A549 (cell line): ENCODE measurements at regions not wholly inside any gene's neighbourhood (a gene's known extent, or its start where the extent isn't known, plus 50 kb on each side); places are given as distances from the start of the nearest gene placed in this dataset.

ENCODE experiments used
- ATAC-seq, 2 experiments: fragments of 200-7000 bp in 1 of 2; fragments of >200 bp in 1 of 2; cut with Nextera tagmentation in 1 of 2; cut with Tn5 transposase in 1 of 2; 3 replicates each; pipeline versions ENCODE4 v1.8.0 to v1.9.1; 2018 to 2020; ENCODE audit warnings: mild to moderate bottlenecking in 1 of 2, moderate library complexity in 1 of 2
- CTCF ChIA-PET: fragments of 300-600 bp; sonication (Branson Sonifier 250); formaldehyde crosslinking; extraction: SDS; loops from one replicate; lab custom pipeline; 2021; ENCODE audit warnings: antibody characterized with exemption, inconsistent platforms; lab: Yijun Ruan, JAX
- POLR2A ChIA-PET: fragments of 350-600 bp; formaldehyde crosslinking; extraction: SDS; loops from one replicate; lab custom pipeline; 2021; ENCODE audit warnings: antibody characterized with exemption, inconsistent platforms; lab: Yijun Ruan, JAX
- DNase-seq, 2 experiments: peaks; one replicate each; pipeline versions ENCODE4 v3.0.0 to v3.0.0-alpha.2; 2011 to 2016; ENCODE audit warnings: low read depth in 1 of 2, low spot score in 1 of 2
- FAIRE-seq: peaks from 2 replicates; lab custom pipeline; 2011; peaks lifted over from hg19 to GRCh38; lab: Jason Lieb, UNC
- H3K27ac ChIP-seq, 2 experiments: fragments of >200 bp; sonication (Bioruptor Twin); formaldehyde crosslinking; 3 replicates each; pipeline ENCODE4 v1.5.1; 2016 to 2017
- H3K4me1 ChIP-seq: fragments of >200 bp; sonication (Bioruptor Twin); formaldehyde crosslinking; 3 replicates; pipeline ENCODE4 v1.6.1; 2016
- H3K4me2 ChIP-seq: fragments of >200 bp; sonication (Bioruptor Twin); formaldehyde crosslinking; 3 replicates; pipeline ENCODE4 v1.6.1; 2016
- H3K4me3 ChIP-seq: fragments of >200 bp; sonication (Bioruptor Twin); formaldehyde crosslinking; 3 replicates; pipeline ENCODE4 v1.5.1; 2016
- H3K9me3 ChIP-seq: fragments of >200 bp; sonication (Bioruptor Twin); formaldehyde crosslinking; 3 replicates; pipeline ENCODE4 v1.6.1; 2016
- CHD2 ChIP-seq: fragments of 150-350 bp; IDR thresholded peaks from 2 replicates; pipeline ENCODE4 v1.6.1; 2014; ENCODE audit warnings: low read length; ENCODE audit not compliant: partially characterized antibody
- FOSL2 ChIP-seq, 2 experiments: fragments of 450-650 bp in 1 of 2; fragments of >200 bp in 1 of 2; sonication (Bioruptor Twin) in 1 of 2; formaldehyde crosslinking; IDR thresholded peaks; 2 replicates each; pipeline versions ENCODE4 v1.5.0 to v1.6.1; 2016 to 2020; ENCODE audit warnings: mild to moderate bottlenecking in 1 of 2, moderate library complexity in 1 of 2
- FOXS1 ChIP-seq: fragments of 250-450 bp; sonication (Bioruptor Pico); IDR thresholded peaks from 2 replicates; pipeline ENCODE4 v1.5.0; 2020; ENCODE audit warnings: mild to moderate bottlenecking, moderate library complexity
- HDAC2 ChIP-seq: fragments of 200-600 bp; sonication (generic); IDR thresholded peaks from 2 replicates; pipeline ENCODE4 v1.6.1; 2016
- HEYL ChIP-seq: fragments of 250-450 bp; sonication (Bioruptor Pico); IDR thresholded peaks from 2 replicates; pipeline ENCODE4 v1.8.0; 2021; ENCODE audit warnings: mild to moderate bottlenecking, moderate library complexity
- HOXA7 ChIP-seq: fragments of 250-450 bp; sonication (Bioruptor Pico); IDR thresholded peaks from 2 replicates; pipeline ENCODE4 v1.5.0; 2020; ENCODE audit warnings: mild to moderate bottlenecking, moderate library complexity
- JUN ChIP-seq, 2 experiments: fragments of >200 bp; sonication (Bioruptor Twin); formaldehyde crosslinking; IDR thresholded peaks; 2 replicates in 1 of 2; 3 replicates in 1 of 2; pipeline ENCODE4 v1.6.1; 2016 to 2017
- JUNB ChIP-seq: fragments of >200 bp; sonication (Bioruptor Twin); formaldehyde crosslinking; IDR thresholded peaks from 2 replicates; pipeline ENCODE4 v1.6.1; 2016
- KDM1A ChIP-seq: fragments of 200-600 bp; sonication (generic); IDR thresholded peaks from 2 replicates; pipeline ENCODE4 v1.6.1; 2016; ENCODE audit warnings: low read depth, mild to moderate bottlenecking
- KDM5A ChIP-seq: fragments of 200-600 bp; sonication (generic); IDR thresholded peaks from 2 replicates; pipeline ENCODE4 v1.6.1; 2016; ENCODE audit warnings: antibody characterized with exemption, mild to moderate bottlenecking
- MYC ChIP-seq: IDR thresholded peaks from 2 replicates; pipeline ENCODE4 v1.6.1; 2012; ENCODE audit warnings: mild to moderate bottlenecking, inconsistent platforms, low read length, improper control_type of control experiment, borderline replicate concordance
- NPAS2 ChIP-seq: fragments of 250-450 bp; sonication (Bioruptor Pico); IDR thresholded peaks from 2 replicates; pipeline ENCODE4 v1.8.0; 2022; ENCODE audit warnings: mild to moderate bottlenecking, moderate library complexity, borderline replicate concordance
- RARB ChIP-seq: fragments of 250-450 bp; sonication (Bioruptor Pico); IDR thresholded peaks from 2 replicates; pipeline ENCODE4 v1.8.0; 2021; ENCODE audit warnings: mild to moderate bottlenecking, moderate library complexity
- SMC3 ChIP-seq: fragments of >200 bp; sonication (Bioruptor Twin); formaldehyde crosslinking; IDR thresholded peaks from 3 replicates; pipeline ENCODE4 v1.6.1; 2018; ENCODE audit warnings: inconsistent platforms
- SREBF2 ChIP-seq: fragments of 450-650 bp; IDR thresholded peaks from 2 replicates; pipeline ENCODE4 v1.6.1; 2014; ENCODE audit warnings: mild to moderate bottlenecking, moderate library complexity
- TFCP2L1 ChIP-seq: fragments of 250-450 bp; sonication (Bioruptor Pico); IDR thresholded peaks from 2 replicates; pipeline ENCODE4 v1.5.0; 2021; ENCODE audit warnings: mild to moderate bottlenecking
- ZC3H11A ChIP-seq: fragments of 450-650 bp; IDR thresholded peaks from 2 replicates; pipeline ENCODE4 v1.6.1; 2014; ENCODE audit warnings: antibody characterized with exemption, mild to moderate bottlenecking
- ZFP36 ChIP-seq: fragments of 450-650 bp; IDR thresholded peaks from 2 replicates; pipeline ENCODE4 v1.6.1; 2014; ENCODE audit warnings: borderline replicate concordance; ENCODE audit not compliant: partially characterized antibody
- ZNF302 ChIP-seq: fragments of 250-450 bp; sonication (Bioruptor Pico); IDR thresholded peaks from 2 replicates; pipeline ENCODE4 v1.9.0; 2021; ENCODE audit warnings: inconsistent platforms, mild to moderate bottlenecking, moderate library complexity
- ZSCAN20 ChIP-seq: fragments of 250-450 bp; sonication (Bioruptor Pico); IDR thresholded peaks from 2 replicates; pipeline ENCODE4 v1.8.0; 2022; ENCODE audit warnings: mild to moderate bottlenecking, moderate library complexity
- WGBS: methylation state at CpG from one replicate; pipeline ENCODE4 v1.1.6; 2017; ENCODE audit errors: missing lambda C conversion rate; 5-methylcytosine and 5-hydroxymethylcytosine counted together
- TF ChIP-seq, protein P1 (sequence below): IDR thresholded peaks from 2 replicates; pipeline ENCODE4 v1.6.1; 2012
- TF ChIP-seq, protein P2 (sequence below): IDR thresholded peaks from 2 replicates; pipeline ENCODE4 v1.6.1; 2012; ENCODE audit warnings: low read depth, borderline replicate concordance
- TF ChIP-seq, protein P3 (sequence below): fragments of 250-450 bp; sonication (Bioruptor Pico); IDR thresholded peaks from 2 replicates; pipeline ENCODE4 v1.5.0; 2020; ENCODE audit warnings: low read depth, mild to moderate bottlenecking, moderate library complexity
- TF ChIP-seq, protein P4 (sequence below): fragments of >200 bp; sonication (Bioruptor Twin); formaldehyde crosslinking; IDR thresholded peaks from 3 replicates; pipeline ENCODE4 v1.5.1; 2016
- TF ChIP-seq, protein P5 (sequence below): fragments of >200 bp; sonication (Bioruptor Twin); formaldehyde crosslinking; IDR thresholded peaks from 2 replicates; pipeline ENCODE4 v1.6.1; 2016
- TF ChIP-seq, protein P6 (sequence below): fragments of >200 bp; sonication (Bioruptor Twin); formaldehyde crosslinking; IDR thresholded peaks from 3 replicates; pipeline ENCODE4 v1.6.1; 2016
- TF ChIP-seq, protein P7 (sequence below): fragments of 150-350 bp; IDR thresholded peaks from 2 replicates; pipeline ENCODE4 v1.6.1; 2014; ENCODE audit warnings: low read depth, mild to moderate bottlenecking, low read length
- TF ChIP-seq, protein P8 (sequence below): fragments of 450-650 bp; IDR thresholded peaks from 2 replicates; pipeline ENCODE4 v1.6.1; 2014; ENCODE audit warnings: antibody characterized with exemption

DNA sequence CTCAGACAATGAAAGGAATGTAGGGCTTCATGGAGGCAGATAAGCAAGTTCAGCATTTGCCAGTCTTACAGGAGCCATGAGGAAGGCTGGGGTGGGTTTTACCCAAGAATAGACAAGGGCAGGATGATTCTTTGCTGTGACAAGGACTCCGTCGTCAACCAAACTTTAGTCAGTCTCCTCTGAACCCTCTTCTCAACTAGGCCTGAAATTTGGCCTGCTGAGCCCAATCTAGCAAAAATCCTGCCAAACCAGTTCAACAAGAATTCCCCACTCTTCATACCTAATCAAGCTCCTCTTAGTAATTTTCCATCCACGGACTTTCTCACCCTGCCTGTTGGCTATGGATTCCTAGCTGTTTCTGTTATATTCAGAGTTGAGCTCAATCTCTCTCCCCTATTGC is 280.5 kb downstream of the TBL1XR1 start:
- no peak for FAIRE-seq
- DNase-seq = no peak
- ChIA-PET CTCF (no interaction called here), POLR2A (no interaction called here)
- H3K27ac ChIP-seq = no peak overlapping the region
- H3K9me3 ChIP-seq = no peaks in the 10 kb centered on the region
- H3K4me3 ChIP-seq = no peak overlapping the region
- H3K4me2 ChIP-seq = no peak overlapping the region
- H3K4me1 ChIP-seq = no peaks in the 10 kb centered on the region
- 61% methylated on average over 3 of the region's 3 CpGs for WGBS
- ATAC-seq = no peak
- no peak for TF ChIP-seq HDAC2
- TF ChIP-seq, protein P1, sequence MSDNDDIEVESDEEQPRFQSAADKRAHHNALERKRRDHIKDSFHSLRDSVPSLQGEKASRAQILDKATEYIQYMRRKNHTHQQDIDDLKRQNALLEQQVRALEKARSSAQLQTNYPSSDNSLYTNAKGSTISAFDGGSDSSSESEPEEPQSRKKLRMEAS = no peak
- TF ChIP-seq, protein P2, sequence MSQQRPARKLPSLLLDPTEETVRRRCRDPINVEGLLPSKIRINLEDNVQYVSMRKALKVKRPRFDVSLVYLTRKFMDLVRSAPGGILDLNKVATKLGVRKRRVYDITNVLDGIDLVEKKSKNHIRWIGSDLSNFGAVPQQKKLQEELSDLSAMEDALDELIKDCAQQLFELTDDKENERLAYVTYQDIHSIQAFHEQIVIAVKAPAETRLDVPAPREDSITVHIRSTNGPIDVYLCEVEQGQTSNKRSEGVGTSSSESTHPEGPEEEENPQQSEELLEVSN = no peak
- TF ChIP-seq JUNB = no peak
- no peak for TF ChIP-seq FOXS1 (CRISPR knock-in tag)
- TF ChIP-seq ZSCAN20 = no peak
- TF ChIP-seq KDM5A = no peak
- no peak for TF ChIP-seq SREBF2
- no peak for TF ChIP-seq ZFP36
- no peak for TF ChIP-seq HEYL (CRISPR knock-in tag)
- no peak for TF ChIP-seq ZNF302 (CRISPR knock-in tag)
- TF ChIP-seq, protein P3, sequence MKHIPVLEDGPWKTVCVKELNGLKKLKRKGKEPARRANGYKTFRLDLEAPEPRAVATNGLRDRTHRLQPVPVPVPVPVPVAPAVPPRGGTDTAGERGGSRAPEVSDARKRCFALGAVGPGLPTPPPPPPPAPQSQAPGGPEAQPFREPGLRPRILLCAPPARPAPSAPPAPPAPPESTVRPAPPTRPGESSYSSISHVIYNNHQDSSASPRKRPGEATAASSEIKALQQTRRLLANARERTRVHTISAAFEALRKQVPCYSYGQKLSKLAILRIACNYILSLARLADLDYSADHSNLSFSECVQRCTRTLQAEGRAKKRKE (CRISPR knock-in tag) = no peak
- no peak for TF ChIP-seq JUN (IDR thresholded peaks at IDR 0.05)
- TF ChIP-seq, protein P4, sequence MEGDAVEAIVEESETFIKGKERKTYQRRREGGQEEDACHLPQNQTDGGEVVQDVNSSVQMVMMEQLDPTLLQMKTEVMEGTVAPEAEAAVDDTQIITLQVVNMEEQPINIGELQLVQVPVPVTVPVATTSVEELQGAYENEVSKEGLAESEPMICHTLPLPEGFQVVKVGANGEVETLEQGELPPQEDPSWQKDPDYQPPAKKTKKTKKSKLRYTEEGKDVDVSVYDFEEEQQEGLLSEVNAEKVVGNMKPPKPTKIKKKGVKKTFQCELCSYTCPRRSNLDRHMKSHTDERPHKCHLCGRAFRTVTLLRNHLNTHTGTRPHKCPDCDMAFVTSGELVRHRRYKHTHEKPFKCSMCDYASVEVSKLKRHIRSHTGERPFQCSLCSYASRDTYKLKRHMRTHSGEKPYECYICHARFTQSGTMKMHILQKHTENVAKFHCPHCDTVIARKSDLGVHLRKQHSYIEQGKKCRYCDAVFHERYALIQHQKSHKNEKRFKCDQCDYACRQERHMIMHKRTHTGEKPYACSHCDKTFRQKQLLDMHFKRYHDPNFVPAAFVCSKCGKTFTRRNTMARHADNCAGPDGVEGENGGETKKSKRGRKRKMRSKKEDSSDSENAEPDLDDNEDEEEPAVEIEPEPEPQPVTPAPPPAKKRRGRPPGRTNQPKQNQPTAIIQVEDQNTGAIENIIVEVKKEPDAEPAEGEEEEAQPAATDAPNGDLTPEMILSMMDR = no peak
- TF ChIP-seq RARB (CRISPR knock-in tag) = no peak
- TF ChIP-seq, protein P5, sequence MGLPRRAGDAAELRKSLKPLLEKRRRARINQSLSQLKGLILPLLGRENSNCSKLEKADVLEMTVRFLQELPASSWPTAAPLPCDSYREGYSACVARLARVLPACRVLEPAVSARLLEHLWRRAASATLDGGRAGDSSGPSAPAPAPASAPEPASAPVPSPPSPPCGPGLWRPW = no peak

DNA sequence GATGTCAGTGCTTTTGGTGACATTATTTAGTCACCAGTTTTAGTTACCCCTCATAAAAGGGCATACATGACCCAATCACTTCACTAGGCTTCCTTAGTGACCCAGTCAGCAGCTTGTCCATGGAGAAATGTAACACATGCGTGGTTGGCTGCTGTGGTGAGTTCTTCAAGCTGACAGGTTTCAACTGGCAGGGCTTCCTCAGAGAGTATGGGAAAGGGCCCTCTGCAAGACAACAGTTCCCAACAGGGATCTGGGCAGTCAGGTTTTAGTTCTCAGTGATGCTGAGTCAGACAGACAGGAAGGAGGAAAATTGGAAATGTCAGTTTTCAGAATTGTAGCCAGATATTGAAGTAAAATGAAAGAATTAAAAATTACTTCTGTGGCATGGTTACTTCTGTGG is 282.5 kb downstream of the TBL1XR1 start:
- H3K27ac ChIP-seq = no peak overlapping the region
- no peaks in the 10 kb centered on the region for H3K4me1 ChIP-seq
- POLR2A ChIA-PET = no interaction called here
- ATAC-seq (no peak), FAIRE-seq (no peak), DNase-seq (no peak)
- CTCF ChIA-PET = no interaction called here
- H3K4me2 ChIP-seq = no peak overlapping the region
- no peak for TF ChIP-seq MYC
- TF ChIP-seq ZC3H11A = no peak
- TF ChIP-seq, protein P1 = no peak
- no peak for TF ChIP-seq CHD2
- no peak for TF ChIP-seq TFCP2L1 (CRISPR knock-in tag)
- no peak for TF ChIP-seq KDM1A
- TF ChIP-seq, protein P6, sequence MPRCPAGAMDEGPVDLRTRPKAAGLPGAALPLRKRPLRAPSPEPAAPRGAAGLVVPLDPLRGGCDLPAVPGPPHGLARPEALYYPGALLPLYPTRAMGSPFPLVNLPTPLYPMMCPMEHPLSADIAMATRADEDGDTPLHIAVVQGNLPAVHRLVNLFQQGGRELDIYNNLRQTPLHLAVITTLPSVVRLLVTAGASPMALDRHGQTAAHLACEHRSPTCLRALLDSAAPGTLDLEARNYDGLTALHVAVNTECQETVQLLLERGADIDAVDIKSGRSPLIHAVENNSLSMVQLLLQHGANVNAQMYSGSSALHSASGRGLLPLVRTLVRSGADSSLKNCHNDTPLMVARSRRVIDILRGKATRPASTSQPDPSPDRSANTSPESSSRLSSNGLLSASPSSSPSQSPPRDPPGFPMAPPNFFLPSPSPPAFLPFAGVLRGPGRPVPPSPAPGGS = no peak
- no peak for TF ChIP-seq FOSL2 (IDR thresholded peaks at IDR 0.05)
- TF ChIP-seq FOSL2 (CRISPR knock-in tag; IDR thresholded peaks at IDR 0.05) = no peak
- TF ChIP-seq SMC3 = no peak
- TF ChIP-seq NPAS2 (CRISPR knock-in tag) = no peak
- no peak for TF ChIP-seq HOXA7 (CRISPR knock-in tag)
- TF ChIP-seq, protein P7, sequence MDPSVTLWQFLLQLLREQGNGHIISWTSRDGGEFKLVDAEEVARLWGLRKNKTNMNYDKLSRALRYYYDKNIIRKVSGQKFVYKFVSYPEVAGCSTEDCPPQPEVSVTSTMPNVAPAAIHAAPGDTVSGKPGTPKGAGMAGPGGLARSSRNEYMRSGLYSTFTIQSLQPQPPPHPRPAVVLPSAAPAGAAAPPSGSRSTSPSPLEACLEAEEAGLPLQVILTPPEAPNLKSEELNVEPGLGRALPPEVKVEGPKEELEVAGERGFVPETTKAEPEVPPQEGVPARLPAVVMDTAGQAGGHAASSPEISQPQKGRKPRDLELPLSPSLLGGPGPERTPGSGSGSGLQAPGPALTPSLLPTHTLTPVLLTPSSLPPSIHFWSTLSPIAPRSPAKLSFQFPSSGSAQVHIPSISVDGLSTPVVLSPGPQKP = no peak
- no peak for TF ChIP-seq ZNF302 (CRISPR knock-in tag)
- TF ChIP-seq, protein P8, sequence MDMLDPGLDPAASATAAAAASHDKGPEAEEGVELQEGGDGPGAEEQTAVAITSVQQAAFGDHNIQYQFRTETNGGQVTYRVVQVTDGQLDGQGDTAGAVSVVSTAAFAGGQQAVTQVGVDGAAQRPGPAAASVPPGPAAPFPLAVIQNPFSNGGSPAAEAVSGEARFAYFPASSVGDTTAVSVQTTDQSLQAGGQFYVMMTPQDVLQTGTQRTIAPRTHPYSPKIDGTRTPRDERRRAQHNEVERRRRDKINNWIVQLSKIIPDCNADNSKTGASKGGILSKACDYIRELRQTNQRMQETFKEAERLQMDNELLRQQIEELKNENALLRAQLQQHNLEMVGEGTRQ = no peak
- TF ChIP-seq RARB (CRISPR knock-in tag) = no peak
- H3K9me3 ChIP-seq = no peaks in the 10 kb centered on the region
- WGBS = 75% methylated on average over 1 of the region's 1 CpG
- H3K4me3 ChIP-seq = no peak overlapping the region
